CD8-positive, alpha-beta memory T cell (primary cell): ENCODE measurements at regions not wholly inside any gene's neighbourhood (a gene's known extent, or its start where the extent isn't known, plus 50 kb on each side); places are given as distances from the start of the nearest gene placed in this dataset.

ENCODE experiments used
- CTCF ChIA-PET: fragments of 350-600 bp; sonication (Branson Sonifier 250); formaldehyde crosslinking; loops from one replicate; lab custom pipeline; 2021; ENCODE audit warnings: antibody characterized with exemption; lab: Charles Lee
- POLR2A ChIA-PET: fragments of 350-600 bp; sonication (Branson Sonifier 250); formaldehyde crosslinking; loops from one replicate; lab custom pipeline; 2021; ENCODE audit warnings: antibody characterized with exemption; lab: Charles Lee
- DNase-seq, 5 donors: peaks; one replicate each; pipeline versions ENCODE4 v3.0.0 to v3.0.0-alpha.2; 2020 to 2022; ENCODE audit warnings: mixed read lengths in 1 of 5
- H3K27ac ChIP-seq: one replicate; pipeline ENCODE4 v1.7.0; 2013; ENCODE audit warnings: low read depth, mild to moderate bottlenecking, low read length, moderate library complexity
- H3K27me3 ChIP-seq: 2 replicates; pipeline ENCODE4 v1.7.0; 2013; ENCODE audit warnings: low read length, mild to moderate bottlenecking; ENCODE audit not compliant: insufficient read depth, poor library complexity, severe bottlenecking
- H3K36me3 ChIP-seq: 2 replicates; pipeline ENCODE4 v1.7.0; 2013; ENCODE audit warnings: mild to moderate bottlenecking, low read length, moderate library complexity; ENCODE audit not compliant: insufficient read depth
- H3K4me1 ChIP-seq: 2 replicates; pipeline ENCODE4 v1.7.0; 2013; ENCODE audit warnings: mild to moderate bottlenecking, low read length, moderate library complexity; ENCODE audit not compliant: insufficient read depth
- H3K4me3 ChIP-seq: 2 replicates; pipeline ENCODE4 v1.7.0; 2013; ENCODE audit warnings: mild to moderate bottlenecking, low read length
- H3K9me3 ChIP-seq: 2 replicates; pipeline ENCODE4 v1.7.0; 2013; ENCODE audit warnings: mild to moderate bottlenecking, low read length
- H3K27ac Mint-ChIP-seq, 8 donors: one replicate each; pipeline ENCODE4 v1.8.0; 2020 to 2021; ENCODE audit warnings: mixed read lengths in 8 of 8, mild to moderate bottlenecking in 6 of 8, inconsistent platforms in 3 of 8, moderate library complexity in 3 of 8
- H3K27me3 Mint-ChIP-seq, 2 donors: one replicate each; pipeline ENCODE4 v1.8.0; 2020 to 2021; ENCODE audit warnings: mixed read lengths in 2 of 2, mild to moderate bottlenecking in 1 of 2, moderate library complexity in 1 of 2
- H3K36me3 Mint-ChIP-seq, 3 donors: one replicate each; pipeline ENCODE4 v1.8.0; 2020 to 2021; ENCODE audit warnings: mixed read lengths in 3 of 3, inconsistent platforms in 1 of 3, mild to moderate bottlenecking in 1 of 3
- H3K4me1 Mint-ChIP-seq, 3 donors: one replicate each; pipeline ENCODE4 v1.8.0; 2020 to 2021; ENCODE audit warnings: mixed read lengths in 3 of 3, inconsistent platforms in 1 of 3, mild to moderate bottlenecking in 1 of 3
- H3K4me3 Mint-ChIP-seq, 7 donors: one replicate each; pipeline ENCODE4 v1.8.0; 2020 to 2021; ENCODE audit warnings: mixed read lengths in 7 of 7, mild to moderate bottlenecking in 6 of 7, moderate library complexity in 4 of 7, inconsistent platforms in 2 of 7
- H3K9me3 Mint-ChIP-seq, 5 donors: one replicate each; pipeline ENCODE4 v1.8.0; 2020 to 2022; ENCODE audit warnings: mixed read lengths in 5 of 5, mild to moderate bottlenecking in 3 of 5, moderate library complexity in 2 of 5, inconsistent platforms in 1 of 5

- Histone ChIP-seq H3K4me1 (no peaks in the 10 kb centered on the region), H3K27me3 (no peaks in the 10 kb centered on the region), H3K27ac (no peak overlapping the region), H3K4me3 (no peak overlapping the region), H3K36me3 (no peaks in the 10 kb centered on the region), H3K9me3 (no peaks in the 10 kb centered on the region)
- no peaks in the 10 kb centered on the region for H3K4me1 Mint-ChIP-seq
- POLR2A ChIA-PET, result no interaction called here
- DNase-seq, result no peak
- no peak overlapping the region for H3K27ac Mint-ChIP-seq
- peaks cover 0 to 1% (median 0%) of the 10 kb centered on the region in 3 donors for H3K36me3 Mint-ChIP-seq
- CTCF ChIA-PET, result no interaction called here
- H3K27me3 Mint-ChIP-seq, result no peaks in the 10 kb centered on the region
- H3K9me3 Mint-ChIP-seq, result peaks cover 8 to 14% (median 12%) of the 10 kb centered on the region in 5 donors
- no peak overlapping the region for H3K4me3 Mint-ChIP-seq
Observed at GRCh38 chr10:36354633-36355032, 712.5 kb upstream of the FZD8 start.

GRCh38 chr10:36351159-36351558, 709.1 kb upstream of the FZD8 start:
- DNase-seq, result no peak
- Histone ChIP-seq H3K4me3 (no peak overlapping the region), H3K27me3 (no peaks in the 10 kb centered on the region), H3K27ac (no peak overlapping the region), H3K9me3 (no peaks in the 10 kb centered on the region), H3K36me3 (no peaks in the 10 kb centered on the region), H3K4me1 (no peaks in the 10 kb centered on the region)
- no peak overlapping the region for H3K4me3 Mint-ChIP-seq
- ChIA-PET CTCF (no interaction called here), POLR2A (no interaction called here)
- H3K36me3 Mint-ChIP-seq, result peaks cover 0 to 1% (median 0%) of the 10 kb centered on the region in 3 donors
- no peaks in the 10 kb centered on the region for H3K27me3 Mint-ChIP-seq
- H3K9me3 Mint-ChIP-seq, result peaks cover 8 to 15% (median 14%) of the 10 kb centered on the region in 5 donors
- H3K27ac Mint-ChIP-seq, result no peak overlapping the region
- H3K4me1 Mint-ChIP-seq, result no peaks in the 10 kb centered on the region

- Mint-ChIP-seq H3K36me3 (peaks cover 0 to 1% (median 0%) of the 10 kb centered on the region in 3 donors), H3K27ac (no peak overlapping the region), H3K9me3 (peaks cover 8 to 22% (median 19%) of the 10 kb centered on the region in 5 donors), H3K27me3 (no peaks in the 10 kb centered on the region), H3K4me3 (no peak overlapping the region), H3K4me1 (no peaks in the 10 kb centered on the region)
- Histone ChIP-seq H3K4me3 (no peak overlapping the region), H3K27me3 (no peaks in the 10 kb centered on the region), H3K9me3 (no peaks in the 10 kb centered on the region), H3K36me3 (no peaks in the 10 kb centered on the region), H3K4me1 (no peaks in the 10 kb centered on the region), H3K27ac (no peak overlapping the region)
- CTCF ChIA-PET, result no interaction called here
- POLR2A ChIA-PET, result no interaction called here
- no peak for DNase-seq
Observed at GRCh38 chr10:36349445-36350078, 707.5 kb upstream of the FZD8 start.

GRCh38 chr10:36345807-36346206, 703.7 kb upstream of the FZD8 start:
- Mint-ChIP-seq H3K36me3 (no peaks in the 10 kb centered on the region), H3K27me3 (no peaks in the 10 kb centered on the region), H3K9me3 (peaks cover 0 to 26% (median 9%) of the 10 kb centered on the region in 5 donors), H3K4me1 (no peaks in the 10 kb centered on the region), H3K27ac (no peak overlapping the region), H3K4me3 (no peak overlapping the region)
- Histone ChIP-seq H3K4me1 (no peaks in the 10 kb centered on the region), H3K9me3 (no peaks in the 10 kb centered on the region), H3K4me3 (no peak overlapping the region), H3K27me3 (no peaks in the 10 kb centered on the region), H3K27ac (no peak overlapping the region), H3K36me3 (no peaks in the 10 kb centered on the region)
- ChIA-PET CTCF (no interaction called here), POLR2A (no interaction called here)
- DNase-seq, result no peak

GRCh38 chr10:36345175-36345533, 703.1 kb upstream of the FZD8 start:
- no peak overlapping the region for H3K27ac Mint-ChIP-seq
- no peak overlapping the region for H3K4me3 Mint-ChIP-seq
- Histone ChIP-seq H3K4me3 (no peak overlapping the region), H3K4me1 (no peaks in the 10 kb centered on the region), H3K27me3 (no peaks in the 10 kb centered on the region), H3K36me3 (no peaks in the 10 kb centered on the region), H3K9me3 (no peaks in the 10 kb centered on the region), H3K27ac (no peak overlapping the region)
- peaks cover 0 to 24% (median 9%) of the 10 kb centered on the region in 5 donors for H3K9me3 Mint-ChIP-seq
- H3K27me3 Mint-ChIP-seq, result no peaks in the 10 kb centered on the region
- ChIA-PET CTCF (no interaction called here), POLR2A (no interaction called here)
- no peaks in the 10 kb centered on the region for H3K4me1 Mint-ChIP-seq
- no peak for DNase-seq
- no peaks in the 10 kb centered on the region for H3K36me3 Mint-ChIP-seq

- no peak overlapping the region for H3K27ac ChIP-seq
- peaks cover 0 to 20% (median 9%) of the 10 kb centered on the region in 5 donors for H3K9me3 Mint-ChIP-seq
- no peaks in the 10 kb centered on the region for H3K9me3 ChIP-seq
- H3K27me3 ChIP-seq, result no peaks in the 10 kb centered on the region
- no peak for DNase-seq
- no peaks in the 10 kb centered on the region for H3K4me1 Mint-ChIP-seq
- no peaks in the 10 kb centered on the region for H3K4me1 ChIP-seq
- no peak overlapping the region for H3K4me3 ChIP-seq
- H3K27me3 Mint-ChIP-seq, result no peaks in the 10 kb centered on the region
- CTCF ChIA-PET, result no interaction called here
- H3K4me3 Mint-ChIP-seq, result no peak overlapping the region
- POLR2A ChIA-PET, result no interaction called here
- no peak overlapping the region for H3K27ac Mint-ChIP-seq
- no peaks in the 10 kb centered on the region for H3K36me3 ChIP-seq
- no peaks in the 10 kb centered on the region for H3K36me3 Mint-ChIP-seq
Observed at GRCh38 chr10:36344240-36345174, 702.4 kb upstream of the FZD8 start.

GRCh38 chr10:36342781-36343180, 700.7 kb upstream of the FZD8 start:
- Histone ChIP-seq H3K4me1 (no peaks in the 10 kb centered on the region), H3K27ac (no peak overlapping the region), H3K36me3 (no peaks in the 10 kb centered on the region), H3K27me3 (no peaks in the 10 kb centered on the region), H3K4me3 (no peak overlapping the region), H3K9me3 (no peaks in the 10 kb centered on the region)
- DNase-seq, result no peak
- POLR2A ChIA-PET, result no interaction called here
- CTCF ChIA-PET, result no interaction called here
- Mint-ChIP-seq H3K27me3 (no peaks in the 10 kb centered on the region), H3K36me3 (no peaks in the 10 kb centered on the region), H3K4me1 (no peaks in the 10 kb centered on the region), H3K9me3 (peaks cover 0 to 22% (median 11%) of the 10 kb centered on the region in 5 donors), H3K4me3 (no peak overlapping the region), H3K27ac (no peak overlapping the region)

GRCh38 chr10:36341471-36341870, 699.4 kb upstream of the FZD8 start:
- Histone ChIP-seq H3K9me3 (no peaks in the 10 kb centered on the region), H3K36me3 (no peaks in the 10 kb centered on the region), H3K27ac (no peak overlapping the region), H3K27me3 (no peaks in the 10 kb centered on the region), H3K4me1 (no peaks in the 10 kb centered on the region), H3K4me3 (no peak overlapping the region)
- H3K4me3 Mint-ChIP-seq, result no peak overlapping the region
- H3K9me3 Mint-ChIP-seq, result peaks cover 0 to 27% (median 15%) of the 10 kb centered on the region in 5 donors
- POLR2A ChIA-PET, result no interaction called here
- no peaks in the 10 kb centered on the region for H3K4me1 Mint-ChIP-seq
- no peaks in the 10 kb centered on the region for H3K27me3 Mint-ChIP-seq
- no peak for DNase-seq
- H3K27ac Mint-ChIP-seq, result no peak overlapping the region
- CTCF ChIA-PET, result no interaction called here
- no peaks in the 10 kb centered on the region for H3K36me3 Mint-ChIP-seq
